H1 (cell line): ENCODE measurements at regions not wholly inside any gene's neighbourhood (a gene's known extent, or its start where the extent isn't known, plus 50 kb on each side); places are given as distances from the start of the nearest gene placed in this dataset.

Source experiments
- ATF2 ChIP-seq: IDR thresholded peaks from 2 replicates; pipeline ENCODE4 v1.6.1; 2012; ENCODE audit warnings: low read length, inconsistent platforms
- BCL11A ChIP-seq, 2 experiments: IDR thresholded peaks; one replicate each; pipeline ENCODE4 v1.6.1; 2011; ENCODE audit warnings: low read depth in 2 of 2, low read length in 2 of 2, mild to moderate bottlenecking in 2 of 2
- MAFK ChIP-seq: IDR thresholded peaks from 2 replicates; pipeline ENCODE4 v1.6.1; 2012; ENCODE audit warnings: low read depth, mild to moderate bottlenecking, improper control_type of control experiment, low read length
- RFX5 ChIP-seq: IDR thresholded peaks from 2 replicates; pipeline ENCODE4 v1.6.1; 2011; ENCODE audit warnings: low read depth, low read length, improper control_type of control experiment, borderline replicate concordance
- SIN3A ChIP-seq, 2 experiments: IDR thresholded peaks in 1 of 2; conservative IDR thresholded peaks in 1 of 2; 2 replicates each; pipeline ENCODE4 v1.6.1; 2011 to 2012; ENCODE audit warnings: low read length in 2 of 2, improper control_type of control experiment in 1 of 2, low read depth in 1 of 2, mild to moderate bottlenecking in 1 of 2
- SRF ChIP-seq: IDR thresholded peaks from 2 replicates; pipeline ENCODE4 v1.6.1; 2011; ENCODE audit warnings: mild to moderate bottlenecking, low read depth, low read length, moderate library complexity

DNA sequence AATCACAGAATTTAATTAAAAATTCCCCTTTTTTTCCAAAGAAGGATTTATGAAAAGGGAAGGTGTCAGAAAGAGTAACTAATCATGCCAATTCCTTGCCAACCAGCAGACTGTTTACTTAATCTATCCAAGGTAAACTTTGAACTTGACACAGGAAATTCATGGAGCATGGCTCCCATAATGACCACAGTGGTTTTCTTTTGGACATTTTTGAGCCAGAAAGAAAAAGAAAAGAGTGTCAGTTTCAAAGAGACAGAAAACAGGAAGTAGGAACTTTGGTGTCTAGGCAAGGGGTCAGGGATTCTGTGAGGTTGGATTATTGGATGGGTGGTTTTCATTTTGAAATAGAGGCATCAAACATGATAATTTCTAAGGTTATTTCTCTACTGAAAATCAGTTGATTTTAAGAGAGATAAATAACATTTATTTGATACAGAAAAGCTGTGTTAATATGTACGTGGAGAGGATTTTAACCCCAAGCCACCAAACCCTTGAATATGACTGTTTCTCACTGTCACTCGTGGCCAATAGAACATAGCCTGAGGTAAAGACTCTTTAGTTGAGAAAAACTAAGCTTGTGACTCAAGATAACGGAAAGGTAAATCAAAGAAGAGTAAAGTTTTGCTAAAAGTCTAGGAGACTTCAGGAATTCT is 196.1 kb downstream of the TTC6 start (continued):
- TF ChIP-seq RFX5, result no peak
- no peak for TF ChIP-seq SIN3A (conservative IDR thresholded peaks at IDR 0.05 in 1 of 2, IDR thresholded peaks at IDR 0.05 in 1 of 2; ENCODE audit: low read depth in 1 of 2, low read length in 2 of 2)
- TF ChIP-seq SRF, result no peak
- no peak for TF ChIP-seq BCL11A (IDR thresholded peaks at IDR 0.05; ENCODE audit: low read depth in 2 of 2, low read length in 2 of 2)
- TF ChIP-seq MAFK, result no peak
- no peak for TF ChIP-seq ATF2
